Keratinocyte (primary cell): ENCODE measurements at regions not wholly inside any gene's neighbourhood (a gene's known extent, or its start where the extent isn't known, plus 50 kb on each side); places are given as distances from the start of the nearest gene placed in this dataset.

Experiments used
- DNase-seq: peaks from one replicate; pipeline ENCODE4 v3.0.0-alpha.2; 2011; ENCODE audit warnings: low read depth, missing footprints, low spot score
- FAIRE-seq: peaks from 2 replicates; lab custom pipeline; 2011; peaks lifted over from hg19 to GRCh38; lab: Jason Lieb, UNC
- H2AFZ ChIP-seq: 2 replicates; pipeline ENCODE4 v1.6.0; 2012; ENCODE audit warnings: low read length, control low read depth, inconsistent platforms; ENCODE audit not compliant: control insufficient read depth
- H3K27ac ChIP-seq: 2 replicates; pipeline ENCODE4 v1.5.1; 2011; ENCODE audit warnings: low read length; ENCODE audit not compliant: control insufficient read depth, insufficient read depth
- H3K27me3 ChIP-seq: 3 replicates; pipeline ENCODE4 v1.6.0; 2011; ENCODE audit warnings: low read length; ENCODE audit not compliant: control insufficient read depth, insufficient read depth; ENCODE audit errors: extremely low read depth
- H3K36me3 ChIP-seq, 2 experiments: 2 replicates in 1 of 2; 3 replicates in 1 of 2; pipeline ENCODE4 v1.5.1; 2011; ENCODE audit warnings: low read length in 2 of 2, mild to moderate bottlenecking in 1 of 2; ENCODE audit not compliant: control insufficient read depth in 2 of 2, insufficient read depth in 2 of 2; ENCODE audit errors: extremely low read depth in 1 of 2
- H3K4me1 ChIP-seq: 3 replicates; pipeline ENCODE4 v1.5.1; 2011; ENCODE audit warnings: low read length; ENCODE audit not compliant: control insufficient read depth, insufficient read depth; ENCODE audit errors: extremely low read depth
- H3K4me2 ChIP-seq: 3 replicates; pipeline ENCODE4 v1.6.0; 2011; ENCODE audit warnings: low read depth, low read length; ENCODE audit not compliant: control insufficient read depth, insufficient read depth; ENCODE audit errors: extremely low read depth
- H3K4me3 ChIP-seq, 3 experiments: fragments of 200-600 bp in 1 of 3; sonication (generic) in 1 of 3; 2 replicates in 2 of 3; 3 replicates in 1 of 3; pipeline ENCODE4 v1.5.1; 2011 to 2016; ENCODE audit warnings: low read length in 3 of 3, mild to moderate bottlenecking in 3 of 3, control low read depth in 2 of 3, inconsistent platforms in 1 of 3, low read depth in 1 of 3, mixed read lengths in 1 of 3, mixed run types in 1 of 3, moderate library complexity in 1 of 3; ENCODE audit not compliant: control insufficient read depth in 2 of 3, insufficient read depth in 2 of 3; ENCODE audit errors: extremely low read depth in 1 of 3
- H3K79me2 ChIP-seq: 2 replicates; pipeline ENCODE4 v1.6.0; 2012; ENCODE audit warnings: low read length; ENCODE audit not compliant: control insufficient read depth, insufficient read depth
- H3K9ac ChIP-seq: 3 replicates; pipeline ENCODE4 v1.6.0; 2011; ENCODE audit warnings: low read length; ENCODE audit not compliant: control insufficient read depth, insufficient read depth; ENCODE audit errors: extremely low read depth
- H3K9me1 ChIP-seq: 3 replicates; pipeline ENCODE4 v1.6.0; 2011; ENCODE audit warnings: low read length; ENCODE audit not compliant: control insufficient read depth, insufficient read depth; ENCODE audit errors: extremely low read depth
- H3K9me3 ChIP-seq: 2 replicates; pipeline ENCODE4 v1.5.1; 2012; ENCODE audit warnings: low read depth, low read length; ENCODE audit not compliant: control insufficient read depth
- H4K20me1 ChIP-seq: 3 replicates; pipeline ENCODE4 v1.6.0; 2011; ENCODE audit warnings: low read length; ENCODE audit not compliant: control insufficient read depth, insufficient read depth; ENCODE audit errors: extremely low read depth
- CTCF ChIP-seq, 3 experiments: IDR thresholded peaks in 1 of 3; conservative IDR thresholded peaks in 1 of 3; optimal IDR thresholded peaks in 1 of 3; 2 replicates in 2 of 3; 3 replicates in 1 of 3; pipeline versions ENCODE3 to v1.5.1; 2011; ENCODE audit warnings: low read length in 3 of 3, mild to moderate bottlenecking in 3 of 3, moderate library complexity in 2 of 3, control low read depth in 1 of 3, inconsistent platforms in 1 of 3; ENCODE audit not compliant: insufficient read depth in 2 of 3; ENCODE audit errors: extremely low read depth in 1 of 3
- EZH2 ChIP-seq: IDR thresholded peaks from one replicate; pipeline ENCODE4 v1.6.1; 2012; ENCODE audit warnings: inconsistent platforms, mild to moderate bottlenecking, low read length, moderate library complexity
- dilution Hi-C: fragments of 300-500 bp; cut with MboI; formaldehyde crosslinking; loops from one replicate; pipeline ENCODE4 v1.7.0; 2020; ENCODE audit warnings: low sequenced_read_pairs; ENCODE audit not compliant: extremely low pct_ligation_motif_present

GRCh38 chr3:59277201-59277600, 227.4 kb upstream of the CFAP20DC start:
- Histone ChIP-seq H3K4me2 (no peak overlapping the region), H3K4me3 (no peak overlapping the region), H3K27ac (no peak overlapping the region), H3K4me1 (no peaks in the 10 kb centered on the region), H3K9me1 (no peaks in the 10 kb centered on the region), H3K36me3 (no peaks in the 10 kb centered on the region), H3K79me2 (no peaks in the 10 kb centered on the region), H3K9ac (no peak overlapping the region), H4K20me1 (no peaks in the 10 kb centered on the region), H3K9me3 (no peaks in the 10 kb centered on the region), H3K27me3 (no peaks in the 10 kb centered on the region), H2AFZ (no peak overlapping the region)
- FAIRE-seq (no peak), DNase-seq (no peak)
- dilution Hi-C loops: no loop called here
- TF ChIP-seq CTCF (optimal IDR thresholded peaks at IDR 0.05 in 1 of 3, IDR thresholded peaks at IDR 0.05 in 1 of 3, conservative IDR thresholded peaks at IDR 0.05 in 1 of 3; ENCODE audit: extremely low read depth in 1 of 3, insufficient read depth in 2 of 3, low read length in 3 of 3): no peak
- no peak for TF ChIP-seq EZH2

GRCh38 chr3:59273976-59274375, 224.2 kb upstream of the CFAP20DC start:
- H3K36me3 ChIP-seq: no peaks in the 10 kb centered on the region
- peak overlapping the region; percentile 28 for H2AFZ ChIP-seq
- DNase-seq (no peak), FAIRE-seq (no peak)
- no peaks in the 10 kb centered on the region for H3K9me1 ChIP-seq
- no peak overlapping the region for H3K4me2 ChIP-seq
- dilution Hi-C loops: no loop called here
- no peaks in the 10 kb centered on the region for H3K79me2 ChIP-seq
- no peaks in the 10 kb centered on the region for H3K4me1 ChIP-seq
- no peak overlapping the region for H3K4me3 ChIP-seq
- no peak for TF ChIP-seq EZH2
- TF ChIP-seq CTCF (optimal IDR thresholded peaks at IDR 0.05 in 1 of 3, IDR thresholded peaks at IDR 0.05 in 1 of 3, conservative IDR thresholded peaks at IDR 0.05 in 1 of 3; ENCODE audit: extremely low read depth in 1 of 3, insufficient read depth in 2 of 3, low read length in 3 of 3): no peak
- H3K9me3 ChIP-seq: no peaks in the 10 kb centered on the region
- H4K20me1 ChIP-seq: no peaks in the 10 kb centered on the region
- no peak overlapping the region for H3K27ac ChIP-seq
- H3K9ac ChIP-seq: no peak overlapping the region
- H3K27me3 ChIP-seq: no peaks in the 10 kb centered on the region
